Activated CD4-positive, alpha-beta T cell treated with anti-CD3 and anti-CD28 coated beads, Interleukin-2, amount 10 ng/mL, durations not matched to agents 7 days and 5 days (primary cell): ENCODE measurements at regions not wholly inside any gene's neighbourhood (a gene's known extent, or its start where the extent isn't known, plus 50 kb on each side); places are given as distances from the start of the nearest gene placed in this dataset.

Source experiments
- CTCF ChIA-PET: fragments of 350-600 bp; sonication (Branson Sonifier 250); formaldehyde crosslinking; loops from one replicate; lab custom pipeline; 2021; ENCODE audit warnings: antibody characterized with exemption; lab: Charles Lee
- POLR2A ChIA-PET: fragments of 350-600 bp; sonication (Branson Sonifier 250); formaldehyde crosslinking; loops from one replicate; lab custom pipeline; 2021; ENCODE audit warnings: antibody characterized with exemption; lab: Charles Lee
- DNase-seq: peaks from one replicate; pipeline ENCODE4 v3.0.0-alpha.2; 2020
- H3K27ac Mint-ChIP-seq: one replicate; pipeline ENCODE4 v1.8.0; 2021; ENCODE audit warnings: mild to moderate bottlenecking, moderate library complexity, mixed read lengths
- H3K27me3 Mint-ChIP-seq: one replicate; pipeline ENCODE4 v1.8.0; 2021; ENCODE audit warnings: mixed read lengths
- H3K36me3 Mint-ChIP-seq: one replicate; pipeline ENCODE4 v1.8.0; 2021; ENCODE audit warnings: low read depth, mixed read lengths
- H3K4me1 Mint-ChIP-seq: one replicate; pipeline ENCODE4 v1.8.0; 2021; ENCODE audit warnings: mixed read lengths
- H3K4me3 Mint-ChIP-seq: one replicate; pipeline ENCODE4 v1.8.0; 2021; ENCODE audit warnings: mild to moderate bottlenecking, moderate library complexity, mixed read lengths
- H3K9me3 Mint-ChIP-seq: one replicate; pipeline ENCODE4 v1.8.0; 2021; ENCODE audit warnings: mixed read lengths

- Mint-ChIP-seq H3K4me1 (no peaks in the 10 kb centered on the region), H3K9me3 (no peaks in the 10 kb centered on the region), H3K36me3 (no peaks in the 10 kb centered on the region), H3K27me3 (peaks cover 7% of the 10 kb centered on the region), H3K4me3 (no peak overlapping the region), H3K27ac (no peak overlapping the region)
- POLR2A ChIA-PET: no interaction called here
- CTCF ChIA-PET: no interaction called here
- no peak for DNase-seq
Observed at GRCh38 chr1:209218113-209218512, 365.4 kb upstream of the CAMK1G start.

GRCh38 chr1:209218981-209219380 is 364.5 kb upstream of the CAMK1G start:
- H3K4me3 Mint-ChIP-seq: no peak overlapping the region
- no peak overlapping the region for H3K27ac Mint-ChIP-seq
- DNase-seq: no peak
- H3K27me3 Mint-ChIP-seq: peaks cover 5% of the 10 kb centered on the region
- POLR2A ChIA-PET: no interaction called here
- no peaks in the 10 kb centered on the region for H3K36me3 Mint-ChIP-seq
- CTCF ChIA-PET: no interaction called here
- no peaks in the 10 kb centered on the region for H3K4me1 Mint-ChIP-seq
- no peaks in the 10 kb centered on the region for H3K9me3 Mint-ChIP-seq

GRCh38 chr1:209219791-209220524 is 363.6 kb upstream of the CAMK1G start:
- Mint-ChIP-seq H3K9me3 (no peaks in the 10 kb centered on the region), H3K4me3 (no peak overlapping the region), H3K36me3 (no peaks in the 10 kb centered on the region), H3K27me3 (peaks cover 3% of the 10 kb centered on the region), H3K27ac (no peak overlapping the region), H3K4me1 (no peaks in the 10 kb centered on the region)
- POLR2A ChIA-PET: no interaction called here
- CTCF ChIA-PET: no interaction called here
- no peak for DNase-seq

- ChIA-PET POLR2A (no interaction called here), CTCF (no interaction called here)
- Mint-ChIP-seq H3K27me3 (peaks cover 3% of the 10 kb centered on the region), H3K4me3 (no peak overlapping the region), H3K36me3 (no peaks in the 10 kb centered on the region), H3K4me1 (no peaks in the 10 kb centered on the region), H3K9me3 (no peaks in the 10 kb centered on the region), H3K27ac (no peak overlapping the region)
- no peak for DNase-seq
Observed at GRCh38 chr1:209222826-209223225, 360.7 kb upstream of the CAMK1G start.

GRCh38 chr1:209223791-209224190 is 359.7 kb upstream of the CAMK1G start:
- H3K27ac Mint-ChIP-seq: no peak overlapping the region
- ChIA-PET POLR2A (no interaction called here), CTCF (no interaction called here)
- DNase-seq: no peak
- peaks cover 3% of the 10 kb centered on the region for H3K27me3 Mint-ChIP-seq
- no peak overlapping the region for H3K4me3 Mint-ChIP-seq
- H3K9me3 Mint-ChIP-seq: no peaks in the 10 kb centered on the region
- no peaks in the 10 kb centered on the region for H3K36me3 Mint-ChIP-seq
- H3K4me1 Mint-ChIP-seq: no peaks in the 10 kb centered on the region

GRCh38 chr1:209224886-209225285 is 358.6 kb upstream of the CAMK1G start:
- POLR2A ChIA-PET: no interaction called here
- Mint-ChIP-seq H3K4me1 (no peaks in the 10 kb centered on the region), H3K27ac (no peak overlapping the region), H3K4me3 (no peak overlapping the region), H3K36me3 (no peaks in the 10 kb centered on the region), H3K27me3 (peaks cover 4% of the 10 kb centered on the region), H3K9me3 (no peaks in the 10 kb centered on the region)
- CTCF ChIA-PET: no interaction called here
- no peak for DNase-seq

GRCh38 chr1:209227171-209227570 is 356.3 kb upstream of the CAMK1G start:
- Mint-ChIP-seq H3K36me3 (no peaks in the 10 kb centered on the region), H3K27me3 (peaks cover 12% of the 10 kb centered on the region), H3K9me3 (peaks cover 3% of the 10 kb centered on the region), H3K27ac (no peak overlapping the region), H3K4me1 (no peaks in the 10 kb centered on the region), H3K4me3 (no peak overlapping the region)
- CTCF ChIA-PET: no interaction called here
- POLR2A ChIA-PET: no interaction called here
- no peak for DNase-seq

GRCh38 chr1:209227941-209228340 is 355.6 kb upstream of the CAMK1G start:
- Mint-ChIP-seq H3K4me1 (no peaks in the 10 kb centered on the region), H3K9me3 (peaks cover 3% of the 10 kb centered on the region), H3K27me3 (peaks cover 10% of the 10 kb centered on the region), H3K27ac (no peak overlapping the region), H3K36me3 (no peaks in the 10 kb centered on the region), H3K4me3 (no peak overlapping the region)
- POLR2A ChIA-PET: no interaction called here
- CTCF ChIA-PET: no interaction called here
- no peak for DNase-seq

GRCh38 chr1:209229494-209230061 is 353.9 kb upstream of the CAMK1G start:
- peaks cover 3% of the 10 kb centered on the region for H3K9me3 Mint-ChIP-seq
- POLR2A ChIA-PET: no interaction called here
- CTCF ChIA-PET: interaction anchor here (0.5 to 0.6 kb wide), 2 partner anchors 44 to 1143 kb away, joined by 3 read pairs; no protein-coding TSS in a partner anchor

GRCh38 chr1:209230314-209230713 is 353.2 kb upstream of the CAMK1G start:
- Mint-ChIP-seq H3K36me3 (no peaks in the 10 kb centered on the region), H3K4me1 (no peaks in the 10 kb centered on the region), H3K27me3 (peaks cover 10% of the 10 kb centered on the region), H3K4me3 (no peak overlapping the region), H3K27ac (no peak overlapping the region), H3K9me3 (peaks cover 3% of the 10 kb centered on the region)
- POLR2A ChIA-PET: no interaction called here
- DNase-seq: no peak
- CTCF ChIA-PET: no interaction called here

More at GRCh38 chr1:209229494-209230061, 353.9 kb upstream of the CAMK1G start:
- H3K27ac Mint-ChIP-seq: no peak overlapping the region
- H3K27me3 Mint-ChIP-seq: peaks cover 10% of the 10 kb centered on the region
- no peak for DNase-seq
- no peaks in the 10 kb centered on the region for H3K4me1 Mint-ChIP-seq
- H3K4me3 Mint-ChIP-seq: no peak overlapping the region
- H3K36me3 Mint-ChIP-seq: no peaks in the 10 kb centered on the region

GRCh38 chr1:209231476-209232156 is 351.9 kb upstream of the CAMK1G start:
- Mint-ChIP-seq H3K9me3 (peaks cover 3% of the 10 kb centered on the region), H3K27me3 (peaks cover 10% of the 10 kb centered on the region), H3K36me3 (no peaks in the 10 kb centered on the region), H3K4me1 (no peaks in the 10 kb centered on the region), H3K4me3 (no peak overlapping the region), H3K27ac (no peak overlapping the region)
- POLR2A ChIA-PET: no interaction called here
- CTCF ChIA-PET: no interaction called here
- DNase-seq: no peak

GRCh38 chr1:209232197-209232596 is 351.3 kb upstream of the CAMK1G start:
- ChIA-PET POLR2A (no interaction called here), CTCF (no interaction called here)
- peaks cover 3% of the 10 kb centered on the region for H3K9me3 Mint-ChIP-seq
- no peak overlapping the region for H3K4me3 Mint-ChIP-seq
- DNase-seq: no peak
- no peak overlapping the region for H3K27ac Mint-ChIP-seq
- H3K27me3 Mint-ChIP-seq: peaks cover 10% of the 10 kb centered on the region
- no peaks in the 10 kb centered on the region for H3K4me1 Mint-ChIP-seq
- H3K36me3 Mint-ChIP-seq: no peaks in the 10 kb centered on the region

- Mint-ChIP-seq H3K27me3 (peaks cover 10% of the 10 kb centered on the region), H3K4me1 (no peaks in the 10 kb centered on the region), H3K9me3 (peaks cover 3% of the 10 kb centered on the region), H3K4me3 (no peak overlapping the region), H3K27ac (no peak overlapping the region), H3K36me3 (no peaks in the 10 kb centered on the region)
- DNase-seq: no peak
- ChIA-PET CTCF (no interaction called here), POLR2A (no interaction called here)
Observed at GRCh38 chr1:209232759-209233158, 350.8 kb upstream of the CAMK1G start.
